ENCODE measurements at regions not wholly inside any gene's neighbourhood (a gene's known extent, or its start where the extent isn't known, plus 50 kb on each side); places are given as distances from the start of the nearest gene placed in this dataset.
A peak's percentile ranks its signal among the peaks of the same experiment; 100 is the strongest.

DNA sequence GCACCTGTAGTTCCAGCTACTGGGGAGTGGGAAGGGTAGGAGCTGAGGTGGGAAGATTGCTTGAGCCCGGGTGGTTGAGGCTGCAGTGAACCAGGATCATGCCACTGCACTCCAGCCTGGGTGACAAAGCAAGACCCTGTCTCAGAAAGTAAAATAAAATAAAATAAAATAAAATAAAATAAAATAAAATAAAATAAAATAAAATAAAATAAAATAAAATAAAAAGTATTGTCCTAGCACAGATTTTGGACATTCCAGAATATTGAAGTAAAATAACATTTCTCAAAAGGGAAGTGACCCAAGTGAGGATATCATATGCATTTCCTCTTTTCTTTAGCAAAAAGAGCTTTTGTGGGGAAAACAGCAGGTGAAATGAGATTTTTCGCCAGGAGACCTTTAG lies 83.5 kb downstream of the TMEM174 start:
- no peak for DNase-seq

DNA sequence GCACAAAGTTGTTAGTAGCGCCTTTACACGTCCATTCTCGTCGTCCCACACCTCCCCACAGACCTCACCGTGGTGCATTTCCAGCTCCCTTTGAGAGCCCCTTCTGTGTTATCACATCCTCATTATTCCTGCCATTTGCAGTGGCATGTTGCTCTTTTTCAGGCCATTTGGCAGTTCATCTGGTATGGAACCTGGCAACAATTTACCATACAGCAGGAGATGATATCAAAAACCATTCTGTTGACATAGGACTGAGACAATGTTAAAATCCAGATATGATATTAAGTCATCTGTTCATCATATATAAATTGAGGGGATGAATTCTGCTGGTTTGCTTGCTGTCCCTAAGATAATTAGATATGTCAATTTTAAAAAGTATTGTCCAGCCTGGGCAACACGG lies 83.0 kb downstream of the TMEM174 start:
- DNase-seq = no peak

DNA sequence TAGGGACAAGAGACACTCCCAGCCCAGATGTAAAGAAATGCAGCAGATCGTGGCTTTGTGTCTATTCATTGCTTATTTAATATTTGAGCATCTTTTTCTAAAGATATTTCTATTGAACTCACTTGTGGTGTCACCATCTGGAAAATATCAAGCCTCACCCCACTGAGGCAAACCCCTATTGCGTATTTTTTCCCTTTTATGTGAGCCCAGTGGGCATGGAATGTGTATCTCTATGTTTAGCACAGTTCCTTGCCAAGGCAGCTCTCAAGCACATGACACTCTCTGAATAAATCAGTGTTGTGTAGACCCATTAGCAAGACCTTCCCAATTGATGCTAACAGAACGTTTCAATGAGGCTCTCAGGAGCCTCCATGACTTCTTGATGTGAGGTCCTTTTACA lies 81.6 kb downstream of the TMEM174 start:
- DNase-seq = no peak

DNA sequence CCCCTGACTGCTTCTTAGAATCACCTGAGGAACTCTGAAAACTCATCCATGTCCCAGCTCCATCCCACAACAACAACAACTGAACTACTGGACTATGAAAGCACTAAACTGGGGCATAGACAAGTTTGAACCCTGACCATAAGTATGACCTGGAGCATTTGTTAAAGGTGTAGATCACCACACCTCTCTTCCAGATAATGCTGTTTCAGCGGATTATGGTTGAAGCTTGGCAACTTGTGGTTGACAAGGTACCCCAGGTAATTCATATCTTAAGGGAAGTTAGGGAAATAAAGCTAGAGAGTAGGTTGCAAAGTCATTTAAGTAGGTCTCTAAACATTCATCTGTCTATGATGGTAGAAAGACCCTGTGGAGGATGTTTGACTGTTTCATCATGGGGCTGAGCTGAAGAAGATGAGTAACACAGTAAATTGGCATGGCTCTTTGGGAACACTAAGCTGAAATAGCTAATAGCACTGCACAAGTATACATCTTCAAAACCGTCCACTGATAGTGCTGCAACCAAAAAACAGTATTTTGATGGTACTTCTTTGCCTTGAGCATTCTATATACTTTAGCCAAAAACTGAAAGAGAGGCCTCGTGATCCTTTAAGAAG lies 80.2 kb downstream of the TMEM174 start:
- no peak for DNase-seq

DNA sequence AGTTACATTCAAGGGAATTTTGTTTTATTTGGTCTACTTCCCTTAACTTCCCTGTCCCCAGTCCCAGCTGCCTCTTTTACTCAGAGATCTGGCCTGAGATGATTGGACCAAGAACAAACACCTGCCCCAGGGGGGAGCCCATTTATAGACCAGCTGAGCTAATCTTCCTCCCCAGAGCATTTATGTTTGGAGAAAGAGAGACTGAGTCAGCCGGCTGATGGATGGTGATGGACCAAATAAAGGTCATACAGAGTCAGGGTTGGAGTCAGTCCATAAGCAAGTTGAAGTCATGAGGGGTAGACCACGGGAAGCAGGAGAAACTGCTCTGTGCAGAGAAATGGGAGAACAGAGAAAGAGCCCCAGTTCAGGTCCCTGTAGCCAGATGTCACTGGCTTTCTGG lies 77.7 kb downstream of the TMEM174 start:
- DNase-seq = no peak

DNA sequence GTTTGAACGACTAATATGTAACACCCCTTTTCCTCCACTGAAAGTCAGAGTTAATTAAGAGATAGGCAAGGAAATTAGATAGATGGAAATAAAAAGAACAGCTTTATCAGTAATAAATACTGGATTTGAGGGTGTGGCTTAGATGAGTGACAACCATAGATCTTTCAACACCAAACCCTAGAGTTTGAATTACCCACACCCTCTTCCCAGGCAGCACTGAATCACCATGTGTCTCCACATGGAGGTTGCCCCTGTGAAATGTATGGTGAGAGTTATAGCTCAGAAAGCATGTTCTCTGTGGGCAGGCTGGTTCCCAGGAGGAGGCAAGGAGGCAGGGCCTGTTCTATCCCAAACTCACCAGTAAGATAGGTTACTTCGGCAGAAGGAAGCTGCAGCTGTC lies 69.7 kb downstream of the TMEM174 start:
- DNase-seq = no peak

DNA sequence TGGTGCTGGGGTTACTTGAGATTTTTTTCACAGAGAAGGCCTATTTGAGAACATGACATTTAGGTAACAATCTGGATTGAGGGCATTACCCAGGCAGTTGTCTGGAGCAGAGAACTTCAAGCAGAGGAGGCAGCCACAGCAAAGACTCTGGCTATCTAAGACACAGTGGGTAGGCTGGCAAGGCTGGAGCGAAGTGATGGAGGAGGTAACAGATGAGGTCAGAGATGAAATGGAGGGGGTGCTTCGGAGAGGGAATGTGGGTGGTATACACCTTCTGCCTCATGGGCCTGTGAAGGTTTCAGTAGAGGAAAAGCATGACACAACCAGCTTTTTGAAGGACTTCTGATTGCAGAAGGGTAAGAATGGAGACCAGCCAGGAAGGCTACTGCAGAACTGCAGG lies 65.9 kb downstream of the TMEM174 start:
- DNase-seq = no peak

DNA sequence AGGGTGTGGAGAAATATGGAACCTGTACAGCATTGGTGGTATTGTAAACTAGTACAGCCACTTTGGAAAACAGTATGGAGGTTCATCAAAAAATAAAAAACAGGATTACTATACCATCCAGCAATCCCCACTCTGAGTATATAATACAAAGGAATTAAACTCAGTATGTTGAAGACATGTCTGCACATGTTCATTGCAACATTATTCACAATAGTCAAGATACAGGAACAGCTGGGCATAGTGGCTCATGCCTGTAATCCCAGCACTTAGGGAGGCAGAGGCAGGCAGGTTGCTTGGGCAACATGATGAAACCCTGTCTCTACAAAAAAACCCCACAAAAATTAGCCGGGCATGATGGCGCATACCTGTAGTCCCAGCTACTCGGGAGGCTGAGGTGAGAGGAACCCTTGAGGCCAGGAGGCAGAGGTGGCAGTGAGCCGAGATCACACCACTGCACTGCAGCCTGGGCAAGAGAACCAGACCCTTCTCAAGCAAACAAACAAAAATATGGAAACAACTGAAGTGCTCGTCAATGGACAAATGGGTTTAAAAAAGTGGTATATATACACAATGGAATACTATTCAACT lies 63.6 kb downstream of the TMEM174 start:
- no peak for DNase-seq

DNA sequence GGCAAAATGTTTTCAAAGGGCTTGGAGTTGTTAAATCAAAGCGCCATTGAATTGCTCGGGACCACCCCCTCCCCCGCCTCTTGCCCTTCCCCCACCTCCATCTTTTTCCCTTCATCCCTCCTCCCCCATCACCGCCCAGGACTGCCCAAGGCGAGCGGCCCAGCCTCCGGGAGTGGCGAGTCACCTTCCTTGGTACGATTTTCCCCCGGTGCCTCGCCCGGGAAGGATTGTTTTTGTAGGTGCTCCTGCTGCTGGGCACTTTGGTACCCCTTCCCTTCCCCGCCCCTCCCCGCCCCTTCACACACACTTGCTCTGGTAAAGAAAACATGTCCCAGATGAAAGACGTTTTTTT lies 61.2 kb downstream of the TMEM174 start:
- DNase-seq = no peak

DNA sequence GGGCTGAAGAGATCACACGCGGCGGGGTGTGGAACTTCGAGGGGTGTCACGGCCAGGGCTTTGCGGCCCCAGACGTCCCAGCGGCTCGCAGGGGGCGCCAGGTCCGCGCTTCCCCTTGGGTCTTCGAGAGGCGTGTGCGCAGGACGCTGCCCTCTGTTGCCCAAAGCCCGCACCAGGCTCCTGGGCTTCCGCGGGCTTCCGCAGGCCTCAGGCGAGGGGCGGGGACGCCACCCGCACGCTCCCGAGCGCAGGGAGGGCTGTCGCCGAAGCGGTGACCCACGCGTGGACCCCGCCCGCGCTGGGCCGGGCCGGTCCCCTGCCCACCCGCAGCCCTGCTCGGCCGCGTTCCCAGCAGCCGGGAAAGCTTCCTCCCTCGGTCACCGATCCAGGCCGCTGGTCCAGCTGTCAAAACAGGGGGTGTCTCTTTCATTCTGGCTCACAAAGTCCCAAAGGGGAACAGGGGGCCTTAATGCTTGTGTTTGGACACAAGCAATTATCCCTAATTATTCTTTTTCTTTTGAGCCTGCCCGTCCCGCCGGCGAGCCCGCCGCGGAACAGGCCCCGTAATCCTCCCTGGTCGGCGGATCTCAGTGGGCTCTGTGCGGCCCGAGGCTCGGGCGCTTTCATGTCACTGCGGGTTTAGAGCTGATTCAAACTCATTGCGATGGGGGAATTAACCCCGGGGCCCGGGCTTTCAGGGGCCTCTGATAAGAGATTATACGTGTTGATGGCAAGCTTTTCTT lies 60.6 kb downstream of the TMEM174 start:
- DNase-seq = peak; percentile 14

DNA sequence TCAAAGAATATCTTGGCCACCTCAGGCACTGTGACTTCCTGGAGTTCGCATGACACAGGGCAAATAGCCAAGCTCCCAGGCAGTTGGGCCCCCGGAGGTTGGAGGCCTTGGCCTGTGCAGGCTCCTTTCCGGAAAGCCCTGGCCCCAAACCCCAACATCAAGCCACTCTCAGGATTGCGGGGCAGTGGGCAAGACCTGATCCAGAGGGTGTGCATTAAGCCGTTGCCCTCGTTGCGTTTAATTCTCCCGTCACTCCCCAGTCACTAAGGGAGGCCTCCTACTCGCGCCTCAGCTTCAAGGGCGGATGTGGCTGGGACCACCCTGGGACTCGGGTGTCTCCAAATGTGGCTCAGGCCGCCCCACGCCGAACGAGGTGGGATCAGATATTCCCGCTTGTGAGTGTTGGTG lies 60.1 kb downstream of the TMEM174 start:
- no peak for DNase-seq

DNA sequence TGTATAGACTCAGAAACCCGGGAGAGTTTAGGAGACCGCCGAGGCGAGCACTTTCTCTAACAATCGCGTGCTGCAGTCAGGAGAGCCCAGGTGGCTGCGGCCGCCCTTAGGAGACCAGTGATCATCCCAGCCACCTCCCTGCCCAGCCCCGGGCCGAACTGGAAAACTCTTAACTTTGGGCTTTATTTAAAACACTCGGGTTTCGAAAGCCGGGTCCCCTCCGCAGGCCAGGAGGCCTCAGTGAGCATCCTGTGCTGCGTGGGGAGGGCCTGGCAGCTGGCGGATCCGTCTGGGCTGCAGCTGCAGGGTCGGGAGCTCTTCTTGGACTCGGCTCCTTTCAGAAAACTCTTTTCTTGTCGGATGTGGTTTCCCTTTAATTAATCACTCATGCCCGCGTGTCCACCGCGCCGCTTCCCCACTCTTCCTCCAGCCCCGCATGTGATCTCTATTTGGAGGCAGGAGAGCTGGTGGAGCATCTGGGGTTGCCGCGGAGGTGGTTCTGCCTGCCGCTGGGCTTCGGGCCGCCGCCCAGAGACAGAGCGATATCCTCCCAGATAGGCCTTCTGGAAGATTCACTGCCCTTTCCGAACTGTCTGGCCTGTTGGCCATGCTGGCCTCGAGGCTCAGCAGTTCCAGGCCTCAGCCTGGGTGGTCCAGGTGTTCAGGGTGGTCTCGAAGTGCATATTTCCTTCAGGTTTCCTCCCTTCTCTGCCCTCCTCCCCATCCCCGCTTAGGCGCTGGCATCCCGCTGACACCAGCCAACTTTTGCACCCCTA lies 59.5 kb downstream of the TMEM174 start:
- DNase-seq = no peak

DNA sequence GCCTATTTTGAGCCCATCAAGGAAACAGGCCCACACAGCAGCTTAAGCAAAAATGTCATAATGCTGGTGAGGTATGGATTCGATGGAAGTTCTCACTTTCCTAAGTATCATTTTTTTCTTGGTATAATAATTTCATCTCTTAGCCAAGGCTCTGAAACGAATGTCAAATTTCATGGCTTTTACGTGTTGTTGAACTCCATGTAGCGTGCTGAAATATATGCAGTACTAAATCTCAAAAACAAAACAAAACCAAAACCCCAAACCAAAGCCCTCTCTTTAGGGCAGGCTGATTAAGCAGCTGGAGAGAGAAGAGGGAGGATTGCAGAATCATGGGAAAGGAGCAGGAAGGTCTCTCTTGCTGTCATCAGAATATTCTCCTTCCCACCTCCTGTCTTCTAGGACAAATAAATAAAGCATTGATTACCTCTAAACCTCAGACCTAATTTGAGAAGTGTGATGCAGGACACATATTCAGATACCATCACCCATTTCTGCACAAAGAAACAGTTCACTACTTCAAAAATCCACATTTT lies 58.3 kb downstream of the TMEM174 start:
- no peak for DNase-seq

DNA sequence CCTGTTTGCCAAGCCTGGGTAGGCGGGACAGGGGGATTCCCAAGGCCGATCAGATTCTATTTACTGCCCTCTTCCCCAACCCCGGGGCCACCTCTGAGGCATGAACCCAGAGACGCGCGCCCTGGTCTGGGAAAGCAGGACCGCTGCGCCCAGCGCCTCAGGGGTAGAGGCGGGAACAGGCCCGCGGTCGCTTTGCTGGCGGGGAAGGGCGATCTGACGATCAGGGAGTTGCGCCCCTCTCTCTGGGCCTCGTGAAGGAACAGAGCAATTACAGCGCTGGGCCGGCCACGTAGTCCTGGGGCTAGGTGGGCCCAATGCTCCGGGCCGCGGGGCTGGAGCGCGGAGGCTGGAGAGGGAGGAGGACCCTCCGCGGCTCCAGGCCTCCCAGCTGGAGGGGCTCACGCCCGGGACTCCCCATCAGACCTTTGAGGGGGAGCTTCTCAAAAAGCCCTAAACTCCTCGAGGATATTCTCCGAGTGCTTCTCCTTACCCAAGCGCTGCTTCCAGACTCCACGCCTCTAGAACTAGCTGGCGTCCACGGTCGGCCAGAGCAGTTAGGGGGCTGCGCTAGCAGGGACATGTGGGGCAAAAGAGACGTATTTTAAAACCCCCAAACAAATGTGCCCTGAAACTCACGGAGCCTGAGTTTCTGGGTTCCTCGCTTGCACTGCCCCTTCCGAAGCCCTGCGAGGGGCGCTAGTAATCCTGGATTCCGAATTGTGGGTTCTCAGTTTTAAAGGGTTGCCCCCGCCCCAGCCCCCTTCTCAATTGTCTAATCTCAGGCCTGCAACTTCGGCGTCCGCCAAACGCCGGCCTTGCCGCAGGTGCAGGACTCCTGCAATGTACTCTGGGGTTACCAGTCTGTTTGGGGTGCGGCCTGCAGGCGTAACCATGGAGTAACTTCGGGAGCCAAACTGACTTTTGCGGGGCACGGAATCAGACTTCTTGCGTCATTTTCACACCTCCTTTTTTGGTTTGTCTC lies 57.6 kb downstream of the TMEM174 start:
- DNase-seq = no peak

DNA sequence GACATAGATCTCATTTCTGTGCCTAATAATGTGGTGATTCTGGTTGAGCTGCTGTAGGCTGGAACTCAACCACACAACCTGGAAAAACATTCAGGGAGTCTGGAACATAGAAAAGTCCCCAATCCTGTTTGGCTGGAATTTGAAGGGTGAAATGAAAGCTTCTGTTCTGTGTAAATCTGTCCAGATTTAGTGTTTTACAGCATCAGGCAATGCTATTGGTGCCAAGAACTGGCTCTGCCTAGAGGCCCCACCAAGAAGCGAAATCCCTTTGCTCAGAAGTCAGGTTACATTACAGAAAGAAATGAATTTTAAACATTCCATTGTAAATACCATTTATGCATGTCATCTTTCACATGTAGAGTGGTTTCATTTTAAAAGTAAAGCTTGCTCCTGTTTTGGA lies 56.3 kb downstream of the TMEM174 start:
- DNase-seq = no peak

DNA sequence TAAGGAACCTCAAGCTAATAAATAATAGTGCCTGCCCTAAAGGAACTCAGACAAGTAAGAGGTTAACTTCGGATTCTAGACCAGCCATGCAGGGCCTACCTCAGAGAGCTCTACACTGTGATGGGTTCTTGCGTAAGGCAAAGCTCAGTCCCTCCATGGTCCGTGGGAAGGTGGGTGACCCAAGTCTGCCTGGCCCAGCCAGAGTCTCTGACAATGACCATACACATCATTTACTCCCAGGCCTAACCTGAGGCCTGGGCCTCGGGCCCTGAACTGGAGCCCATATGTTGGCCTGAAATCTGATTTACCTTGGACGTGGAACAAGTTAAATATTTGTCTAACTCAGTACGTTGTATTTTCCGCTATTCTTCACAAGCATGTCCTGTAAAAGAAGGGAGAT lies 55.1 kb downstream of the TMEM174 start:
- DNase-seq = no peak
